SK-N-SH (cell line): ENCODE measurements at regions not wholly inside any gene's neighbourhood (a gene's known extent, or its start where the extent isn't known, plus 50 kb on each side); places are given as distances from the start of the nearest gene placed in this dataset.

ENCODE experiments used
- CTCF ChIA-PET: fragments of 300-600, 350-600 bp; formaldehyde crosslinking; extraction: SDS; loops from one replicate; lab custom pipeline; 2021; lab: Yijun Ruan, JAX
- POLR2A ChIA-PET: fragments of 350-600 bp; sonication (Branson Sonifier 250); formaldehyde crosslinking; extraction: SDS; loops from one replicate; lab custom pipeline; 2020; ENCODE audit warnings: antibody characterized with exemption, inconsistent platforms; lab: Yijun Ruan, JAX
- DNase-seq: peaks from one replicate; pipeline ENCODE4 v3.0.0; 2012
- H2AFZ ChIP-seq: fragments of 200-600 bp; sonication (generic); 2 replicates; pipeline ENCODE4 v1.8.1; 2016; ENCODE audit warnings: antibody characterized with exemption, mild to moderate bottlenecking, low read depth
- H3F3A ChIP-seq: fragments of 200-600 bp; sonication (generic); replicated peaks from 2 replicates; pipeline ENCODE3; 2016; ENCODE audit warnings: antibody characterized with exemption, mild to moderate bottlenecking; ENCODE audit not compliant: insufficient read depth
- H3K27ac ChIP-seq, 2 experiments: fragments of 200-500 bp in 1 of 2; fragments of 200-600 bp in 1 of 2; sonication (Bioruptor generic) in 1 of 2; sonication (generic), shearing (Covaris generic) in 1 of 2; 2 replicates each; pipeline versions ENCODE4 v1.5.1 to v1.6.1; 2014 to 2016; ENCODE audit warnings: low read depth in 2 of 2, inconsistent platforms in 1 of 2, low read length in 1 of 2, mild to moderate bottlenecking in 1 of 2, mixed read lengths in 1 of 2
- H3K27me3 ChIP-seq: fragments of 200-600 bp; sonication (generic), shearing (Covaris generic); 2 replicates; pipeline ENCODE4 v1.6.1; 2016; ENCODE audit warnings: mixed run types; ENCODE audit not compliant: insufficient read depth
- H3K36me3 ChIP-seq, 2 experiments: fragments of 200-500 bp in 1 of 2; fragments of 200-600 bp in 1 of 2; sonication (Bioruptor generic) in 1 of 2; sonication (generic) in 1 of 2; replicated peaks in 1 of 2; 2 replicates each; pipeline versions ENCODE3 to v1.5.1; 2014 to 2016; ENCODE audit warnings: low read length in 1 of 2, mild to moderate bottlenecking in 1 of 2; ENCODE audit not compliant: insufficient read depth in 2 of 2, control insufficient read depth in 1 of 2
- H3K4me1 ChIP-seq, 2 experiments: fragments of 200-500 bp in 1 of 2; fragments of 200-600 bp in 1 of 2; sonication (Bioruptor generic) in 1 of 2; sonication (generic), shearing (Covaris generic) in 1 of 2; 2 replicates each; pipeline versions ENCODE4 v1.5.1 to v1.6.1; 2014 to 2016; ENCODE audit warnings: low read depth in 1 of 2, low read length in 1 of 2, mixed run types in 1 of 2; ENCODE audit not compliant: insufficient read depth in 2 of 2, control insufficient read depth in 1 of 2
- H3K4me2 ChIP-seq: fragments of 200-600 bp; sonication (generic), shearing (Covaris generic); 2 replicates; pipeline ENCODE4 v1.6.1; 2017; ENCODE audit warnings: mixed run types
- H3K4me3 ChIP-seq, 2 experiments: fragments of 200-500 bp in 1 of 2; fragments of 200-600 bp in 1 of 2; sonication (Bioruptor generic) in 1 of 2; sonication (generic), shearing (Covaris generic) in 1 of 2; 2 replicates each; pipeline versions ENCODE4 v1.5.1 to v1.8.1; 2014 to 2016; ENCODE audit warnings: low read depth in 2 of 2, inconsistent platforms in 1 of 2, low read length in 1 of 2, mild to moderate bottlenecking in 1 of 2, mixed read lengths in 1 of 2, moderate library complexity in 1 of 2
- H3K79me2 ChIP-seq: fragments of 200-600 bp; sonication (generic); 2 replicates; pipeline ENCODE4 v1.8.1; 2017; ENCODE audit warnings: mild to moderate bottlenecking; ENCODE audit not compliant: insufficient read depth
- H3K9ac ChIP-seq: fragments of 200-600 bp; sonication (generic); 2 replicates; pipeline ENCODE4 v1.6.1; 2017; ENCODE audit warnings: mixed run types
- H3K9me2 ChIP-seq: fragments of 200-600 bp; sonication (generic); 2 replicates; pipeline ENCODE4 v1.6.1; 2017; ENCODE audit warnings: mixed run types
- H3K9me3 ChIP-seq: fragments of 200-600 bp; sonication (generic); 2 replicates; pipeline ENCODE4 v1.6.1; 2017; ENCODE audit warnings: mixed run types, mild to moderate bottlenecking, moderate library complexity
- H4K20me1 ChIP-seq: fragments of 200-600 bp; sonication (generic); 2 replicates; pipeline ENCODE4 v1.6.1; 2017; ENCODE audit warnings: mild to moderate bottlenecking, mixed run types; ENCODE audit not compliant: insufficient read depth
- CHD2 ChIP-seq: fragments of 150-350 bp; IDR thresholded peaks from 2 replicates; pipeline ENCODE4 v1.6.1; 2018; ENCODE audit warnings: low read length; ENCODE audit not compliant: partially characterized antibody
- FOXM1 ChIP-seq: IDR thresholded peaks from 2 replicates; pipeline ENCODE4 v1.4.0; 2012; ENCODE audit warnings: low read depth, mild to moderate bottlenecking
- NFIC ChIP-seq: IDR thresholded peaks from 2 replicates; pipeline ENCODE4 v1.4.0; 2012; ENCODE audit warnings: borderline replicate concordance
- RCOR1 ChIP-seq: fragments of 150-350 bp; IDR thresholded peaks from 2 replicates; pipeline ENCODE4 v1.6.1; 2017; ENCODE audit warnings: antibody characterized with exemption, low read length
- REST ChIP-seq: IDR thresholded peaks from 2 replicates; pipeline ENCODE4 v1.6.1; 2012; ENCODE audit warnings: mild to moderate bottlenecking, low read depth, low read length, moderate library complexity
- RFX5 ChIP-seq: IDR thresholded peaks from 2 replicates; pipeline ENCODE4 v1.6.1; 2012; ENCODE audit warnings: mild to moderate bottlenecking, improper control_type of control experiment, low read length
- SMC3 ChIP-seq: IDR thresholded peaks from 2 replicates; pipeline ENCODE4 v1.6.1; 2012; ENCODE audit warnings: low read depth, low read length, improper control_type of control experiment
- USF1 ChIP-seq: IDR thresholded peaks from 2 replicates; pipeline ENCODE4 v1.4.0; 2012; ENCODE audit warnings: low read depth, borderline replicate concordance
- WGBS: methylation state at CpG from one replicate; pipeline ENCODE4 v1.1.6; 2017; ENCODE audit warnings: low lambda C conversion rate; 5-methylcytosine and 5-hydroxymethylcytosine counted together

GRCh38 chr4:153884325-153884724 is 95.4 kb upstream of the SFRP2 start:
- H3K27me3 ChIP-seq = no peaks in the 10 kb centered on the region
- WGBS = 10% methylated on average over 1 of the region's 1 CpG
- no peak for DNase-seq
- no peak overlapping the region for H3K4me2 ChIP-seq
- no peaks in the 10 kb centered on the region for H3K36me3 ChIP-seq
- no peaks in the 10 kb centered on the region for H3K9me3 ChIP-seq
- H3K9me2 ChIP-seq = no peaks in the 10 kb centered on the region
- H2AFZ ChIP-seq = no peak overlapping the region
- no peaks in the 10 kb centered on the region for H3K79me2 ChIP-seq
- no peaks in the 10 kb centered on the region for H3F3A ChIP-seq
- no peak overlapping the region for H3K4me3 ChIP-seq
- no peaks in the 10 kb centered on the region for H4K20me1 ChIP-seq
- no peak for TF ChIP-seq CHD2
- no peak for TF ChIP-seq RCOR1
- no peak for TF ChIP-seq NFIC
- TF ChIP-seq FOXM1 = no peak
- H3K4me1 ChIP-seq = no peaks in the 10 kb centered on the region
- ChIA-PET POLR2A (no interaction called here), CTCF (no interaction called here)
- H3K9ac ChIP-seq = no peak overlapping the region
- H3K27ac ChIP-seq = no peak overlapping the region

GRCh38 chr4:153880983-153881382 is 92.1 kb upstream of the SFRP2 start:
- no peak for DNase-seq
- no peaks in the 10 kb centered on the region for H3K36me3 ChIP-seq
- H3K27me3 ChIP-seq = no peaks in the 10 kb centered on the region
- no peak overlapping the region for H3K27ac ChIP-seq
- H4K20me1 ChIP-seq = no peaks in the 10 kb centered on the region
- CTCF ChIA-PET = no interaction called here
- no peak for TF ChIP-seq SMC3
- no peak for TF ChIP-seq USF1
- TF ChIP-seq RCOR1 = no peak
- no peak for TF ChIP-seq REST
- TF ChIP-seq CHD2 = no peak
- no peak for TF ChIP-seq RFX5
- POLR2A ChIA-PET = no interaction called here
- no peaks in the 10 kb centered on the region for H3K9me2 ChIP-seq
- 0% methylated on average over 2 of the region's 2 CpGs for WGBS
- no peak overlapping the region for H2AFZ ChIP-seq
- no peak overlapping the region for H3K4me3 ChIP-seq
- no peaks in the 10 kb centered on the region for H3K4me1 ChIP-seq
- H3K4me2 ChIP-seq = no peak overlapping the region
- no peaks in the 10 kb centered on the region for H3K9me3 ChIP-seq
- H3K79me2 ChIP-seq = no peaks in the 10 kb centered on the region
- H3F3A ChIP-seq = no peaks in the 10 kb centered on the region
- H3K9ac ChIP-seq = no peak overlapping the region

DNA sequence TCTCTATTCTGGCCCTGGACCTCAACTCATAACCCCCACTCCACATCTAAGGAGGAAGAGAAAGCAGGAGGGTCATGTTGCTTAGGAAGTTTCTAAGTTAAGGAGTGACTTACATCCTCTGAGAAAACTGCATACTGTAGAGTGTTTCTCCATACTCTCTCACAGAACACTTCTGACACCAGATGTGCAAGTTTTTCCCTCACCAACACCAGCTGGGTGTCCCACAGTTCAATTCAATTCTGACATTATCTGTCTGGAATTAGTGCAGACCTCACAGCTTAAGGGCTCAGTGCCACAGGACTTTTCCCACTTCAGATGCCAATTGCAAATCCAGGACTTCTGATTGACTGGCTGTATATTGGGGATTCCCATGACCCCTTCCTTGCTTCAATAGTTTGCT is 89.0 kb upstream of the SFRP2 start:
- no peak overlapping the region for H3K4me2 ChIP-seq
- no peak overlapping the region for H3K9ac ChIP-seq
- no peak for TF ChIP-seq USF1
- no peak overlapping the region for H2AFZ ChIP-seq
- no peaks in the 10 kb centered on the region for H4K20me1 ChIP-seq
- no peaks in the 10 kb centered on the region for H3K9me2 ChIP-seq
- H3F3A ChIP-seq = no peaks in the 10 kb centered on the region
- H3K27me3 ChIP-seq = no peaks in the 10 kb centered on the region
- H3K4me3 ChIP-seq = no peak overlapping the region
- no peaks in the 10 kb centered on the region for H3K4me1 ChIP-seq
- CTCF ChIA-PET = no interaction called here
- DNase-seq = no peak
- H3K9me3 ChIP-seq = no peaks in the 10 kb centered on the region
- no peaks in the 10 kb centered on the region for H3K36me3 ChIP-seq
- H3K27ac ChIP-seq = no peak overlapping the region
- POLR2A ChIA-PET = no interaction called here
- H3K79me2 ChIP-seq = no peaks in the 10 kb centered on the region
